GM21367 (cell line): ENCODE measurements at regions not wholly inside any gene's neighbourhood (a gene's known extent, or its start where the extent isn't known, plus 50 kb on each side); places are given as distances from the start of the nearest gene placed in this dataset.

Experiments used
- ATAC-seq: cut with Tn5 transposase; IDR thresholded peaks from one replicate; pipeline ENCODE4 v1.9.1; 2021; ENCODE audit not compliant: unreplicated experiment

DNA sequence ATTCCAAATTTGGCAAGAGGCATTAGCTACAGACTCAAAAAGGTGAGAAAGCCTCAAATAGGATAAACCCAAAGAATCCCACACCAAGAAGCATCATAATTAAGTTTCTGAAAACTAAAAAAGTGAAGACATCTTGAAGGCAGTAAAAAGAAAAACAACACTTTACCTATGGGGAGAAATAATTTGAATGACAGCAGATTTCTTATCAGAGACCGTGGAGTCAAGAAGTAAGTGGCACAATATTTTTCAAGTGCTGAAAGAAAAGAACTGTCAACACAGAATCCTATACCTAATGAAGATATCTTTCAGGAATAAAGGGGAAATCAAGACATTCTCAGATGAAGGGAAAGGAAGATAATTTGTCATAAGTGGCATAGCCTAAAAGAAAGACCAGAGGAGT, 193.3 kb upstream of the CHD6 start:
- no peak for ATAC-seq

DNA sequence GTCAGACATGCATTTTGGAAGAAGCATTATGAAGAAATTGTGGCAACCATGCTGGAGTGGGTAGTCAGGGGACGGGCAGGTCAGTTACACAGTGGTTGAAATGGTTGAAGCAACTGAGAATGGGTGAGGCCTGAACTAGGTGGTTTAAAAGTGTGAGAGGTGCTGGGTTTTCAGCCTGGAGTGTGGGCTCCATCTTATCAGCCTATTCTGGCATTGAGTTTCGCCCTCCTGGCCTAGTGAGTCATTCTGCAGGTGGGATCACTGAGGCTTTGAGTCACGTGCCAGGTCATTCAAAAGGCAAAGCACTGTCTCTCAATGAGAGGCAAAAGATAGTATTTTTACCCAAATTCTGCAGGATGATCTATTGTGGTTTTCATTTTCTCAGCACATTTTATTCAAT, 181.9 kb upstream of the CHD6 start:
- ATAC-seq, result no peak

GRCh38 chr20:41798930-41799502, 180.8 kb upstream of the CHD6 start:
- ATAC-seq, result no peak

GRCh38 chr20:41786158-41786557, 168.0 kb upstream of the CHD6 start:
- no peak for ATAC-seq

DNA sequence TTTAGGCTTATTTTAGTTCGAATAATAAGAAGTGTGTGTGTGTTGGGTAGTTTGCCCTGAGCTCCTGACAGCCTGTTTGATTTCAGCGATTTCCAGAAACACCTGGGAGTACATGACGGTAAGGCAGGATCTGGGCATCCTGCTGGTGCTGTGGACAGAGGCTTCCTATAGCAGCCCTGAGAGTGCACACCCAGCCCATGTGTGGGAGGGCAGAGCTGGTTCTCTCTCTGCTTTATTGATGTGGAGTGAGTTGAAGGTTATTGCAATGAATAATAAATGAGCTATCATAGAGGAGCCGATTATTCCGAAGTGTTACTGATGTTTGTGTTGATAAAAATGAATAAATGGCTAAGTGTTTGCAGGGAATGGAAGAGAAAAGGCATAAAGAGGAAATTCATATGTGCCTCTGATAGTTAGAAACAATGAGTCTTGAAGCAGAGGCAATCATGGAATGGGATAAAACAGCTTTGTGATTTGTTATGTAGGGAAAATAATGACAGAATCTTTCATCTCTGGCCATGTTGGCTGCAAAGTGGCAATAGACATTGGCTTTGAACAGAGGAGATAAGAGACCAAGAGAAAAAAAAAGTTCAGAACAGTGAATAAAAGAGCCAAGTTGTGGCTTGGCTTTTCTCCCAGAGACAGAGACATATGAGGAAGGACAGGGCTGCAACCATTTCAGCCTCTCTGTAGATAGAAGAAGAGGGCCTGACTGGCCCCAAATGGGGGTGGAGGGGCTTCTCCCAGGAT, 166.2 kb upstream of the CHD6 start:
- no peak for ATAC-seq

DNA sequence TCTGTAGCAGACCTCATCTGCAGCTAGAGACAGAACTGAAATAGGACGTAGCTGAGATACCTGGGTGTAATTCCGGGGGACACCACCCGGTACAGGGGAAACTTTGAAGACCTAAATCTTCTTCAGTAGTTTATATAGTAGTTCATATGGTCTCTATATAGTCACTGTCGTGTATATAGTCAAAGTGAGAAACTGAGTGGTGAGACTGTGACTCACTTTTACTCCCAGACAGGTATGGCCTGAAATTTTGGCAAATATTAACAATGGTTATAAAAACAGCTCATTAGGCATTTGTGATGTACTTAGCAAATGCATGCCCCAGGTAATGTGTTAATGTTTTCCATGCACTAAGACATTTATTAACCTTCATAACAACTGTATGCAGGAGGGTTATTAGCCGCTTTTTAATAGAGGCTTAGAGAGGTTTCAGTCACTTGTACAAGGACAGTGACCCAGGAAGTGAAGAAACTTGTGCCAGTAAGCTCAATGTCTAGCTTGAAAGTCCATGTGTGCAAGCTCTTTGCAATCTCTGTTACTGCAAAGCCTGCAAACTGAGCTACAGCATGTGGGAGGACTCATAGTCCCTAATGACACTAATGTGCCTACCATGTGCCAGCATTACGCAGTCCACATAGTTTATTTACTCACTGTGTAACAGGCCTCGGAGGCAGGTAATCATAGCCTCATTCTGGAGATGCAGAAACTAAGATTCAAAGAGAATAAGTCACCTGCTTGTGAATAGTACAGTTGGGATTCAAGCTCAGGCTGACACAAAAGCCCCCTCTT, 165.4 kb upstream of the CHD6 start:
- no peak for ATAC-seq

DNA sequence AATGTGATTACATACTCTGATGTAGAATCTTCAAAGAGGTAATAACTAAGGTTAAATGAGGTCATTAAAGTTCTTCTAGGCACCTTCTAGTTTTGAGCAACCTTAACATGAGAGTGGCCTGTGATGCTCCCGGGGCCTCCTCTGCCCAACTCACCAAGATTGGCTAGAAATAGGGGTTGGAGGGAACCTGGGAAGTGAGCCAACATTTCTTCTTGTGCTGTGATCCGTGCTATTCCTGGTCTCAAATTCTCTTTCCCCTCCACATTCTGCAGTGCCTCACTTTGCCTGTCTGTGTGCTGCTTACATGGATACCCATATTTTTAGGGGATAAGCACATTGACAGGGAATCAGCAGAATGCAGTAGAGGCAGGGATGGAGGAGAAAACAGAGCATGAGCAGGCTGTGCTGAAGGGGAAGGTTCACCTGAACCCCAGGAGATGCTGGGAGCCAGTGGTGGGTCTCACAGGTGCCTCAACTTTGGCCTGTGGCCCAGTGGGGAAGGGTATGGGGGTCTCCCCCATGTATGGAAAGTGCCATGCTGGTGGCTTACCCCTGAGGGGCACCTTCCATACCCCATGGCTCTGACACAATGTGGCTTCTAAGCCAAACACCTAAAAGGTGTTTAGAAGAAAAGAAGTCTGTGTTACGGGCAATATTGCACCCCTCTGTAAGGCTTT, 164.7 kb upstream of the CHD6 start:
- no peak for ATAC-seq

DNA sequence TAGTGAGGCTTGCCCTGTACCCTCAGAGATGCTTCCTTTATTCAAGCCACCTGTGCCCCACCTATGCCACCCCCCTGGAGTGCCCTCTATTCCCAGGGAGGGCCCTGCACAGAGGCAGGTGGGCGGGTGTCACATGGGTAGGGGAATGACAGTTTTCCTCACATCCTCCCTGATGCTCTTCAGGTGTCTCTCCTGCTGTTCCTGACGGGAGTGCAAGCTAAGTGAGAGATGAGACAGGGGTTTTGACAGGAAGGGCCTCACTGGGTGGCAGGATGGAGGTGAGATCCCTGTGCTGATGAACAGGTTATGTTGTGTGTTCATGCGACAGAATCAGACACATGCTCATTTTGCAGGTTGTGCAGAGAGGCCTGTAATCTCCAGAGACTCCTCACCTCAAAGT, 164.1 kb upstream of the CHD6 start:
- ATAC-seq, result no peak

- ATAC-seq, result no peak
These were observed 158.2 kb upstream of the CHD6 start for GRCh38 chr20:41776421-41776820.

GRCh38 chr20:41774291-41774690, 156.1 kb upstream of the CHD6 start:
- ATAC-seq, result no peak

- ATAC-seq, result no peak
These were observed 152.8 kb upstream of the CHD6 start for GRCh38 chr20:41770965-41771364.

DNA sequence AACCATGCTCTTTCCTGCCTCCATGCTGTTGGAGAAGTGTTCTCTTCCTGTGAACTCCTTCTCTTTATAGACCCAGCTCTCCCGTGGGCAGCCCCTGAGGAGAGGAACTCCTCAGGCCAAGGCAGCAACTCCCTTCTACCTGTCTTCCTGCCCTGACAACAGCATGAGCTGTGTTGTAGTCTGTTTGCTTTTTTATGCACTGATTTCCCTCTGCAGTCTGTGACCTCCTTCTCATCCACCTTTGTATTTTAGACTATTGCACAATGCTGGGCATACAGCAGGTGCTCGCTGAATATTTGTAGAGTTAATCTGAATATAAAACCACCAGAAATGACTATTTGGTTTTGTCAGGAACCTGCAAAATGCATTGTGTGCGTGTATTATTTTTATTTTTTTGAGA, 152.2 kb upstream of the CHD6 start:
- ATAC-seq, result no peak

GRCh38 chr20:41769592-41770018, 151.4 kb upstream of the CHD6 start:
- no peak for ATAC-seq

- ATAC-seq, result no peak
These were observed 132.0 kb upstream of the CHD6 start for GRCh38 chr20:41750137-41750536.

GRCh38 chr20:41748756-41749582, 130.8 kb upstream of the CHD6 start:
- ATAC-seq, result no peak

DNA sequence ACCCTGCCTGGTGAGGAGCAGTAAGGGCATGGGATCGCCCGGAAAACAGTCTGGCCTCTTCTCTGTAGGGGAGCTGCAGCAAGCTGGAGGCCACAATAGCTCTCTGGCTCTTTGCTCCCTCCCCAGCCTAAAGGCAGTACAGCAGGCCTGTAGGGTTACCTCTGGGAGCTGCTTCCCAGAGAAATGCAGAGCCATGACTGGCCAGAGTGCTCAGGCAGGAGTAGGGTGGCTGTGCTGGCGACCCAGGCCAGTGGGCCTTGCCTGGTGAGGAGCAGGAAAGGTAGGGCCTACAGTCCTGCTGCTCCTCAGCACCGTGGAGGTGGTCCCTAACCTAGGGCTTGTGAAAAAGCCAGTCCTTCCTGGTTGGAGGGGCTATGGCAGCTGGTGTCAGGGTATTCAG, 129.9 kb upstream of the CHD6 start:
- no peak for ATAC-seq

DNA sequence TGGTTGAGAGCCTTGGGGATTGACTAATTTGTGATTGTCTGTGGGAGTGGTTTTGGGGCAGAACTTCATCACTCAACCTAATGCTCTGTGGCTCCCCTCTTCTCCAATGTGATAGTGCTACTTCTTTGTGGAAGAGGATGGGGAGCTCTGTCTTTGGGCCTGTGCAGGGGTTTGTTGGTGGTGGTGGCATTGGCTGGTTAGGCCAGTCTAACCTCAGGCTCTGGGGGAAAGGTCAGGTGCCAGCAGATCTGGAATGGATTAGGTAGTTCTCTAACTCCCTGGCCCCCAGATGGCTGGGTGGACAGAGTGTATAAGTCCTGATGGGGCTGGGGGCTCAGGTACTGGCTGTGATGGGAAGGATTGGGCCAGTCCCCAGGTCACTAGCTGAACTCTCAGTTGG, 129.0 kb upstream of the CHD6 start:
- ATAC-seq, result no peak

GRCh38 chr20:41746635-41747034, 128.5 kb upstream of the CHD6 start:
- no peak for ATAC-seq

- ATAC-seq, result no peak
These were observed 120.5 kb upstream of the CHD6 start for GRCh38 chr20:41738604-41739206.

- no peak for ATAC-seq
These were observed 117.8 kb upstream of the CHD6 start for GRCh38 chr20:41735949-41736348.
